K562 (cell line): ENCODE measurements at regions not wholly inside any gene's neighbourhood (a gene's known extent, or its start where the extent isn't known, plus 50 kb on each side); places are given as distances from the start of the nearest gene placed in this dataset.

Experiments used
- ERF ChIP-seq: fragments of 450-650 bp; formaldehyde crosslinking; IDR thresholded peaks from 2 replicates; pipeline ENCODE4 v1.4.0; 2020; ENCODE audit warnings: mild to moderate bottlenecking, mixed read lengths
- HMG20A ChIP-seq: fragments of 450-650 bp; formaldehyde crosslinking; conservative IDR thresholded peaks from 2 replicates; pipeline ENCODE4 v1.4.0; 2020; ENCODE audit warnings: mild to moderate bottlenecking, mixed read lengths
- KDM2B ChIP-seq: fragments of 250-450 bp; sonication (Bioruptor Pico); IDR thresholded peaks from 2 replicates; pipeline ENCODE4 v1.8.0; 2021; ENCODE audit warnings: mild to moderate bottlenecking, moderate library complexity
- L3MBTL2 ChIP-seq: fragments of 450-650 bp; IDR thresholded peaks from 2 replicates; pipeline ENCODE4 v1.6.1; 2016; ENCODE audit warnings: mild to moderate bottlenecking, moderate library complexity
- MAFF ChIP-seq: IDR thresholded peaks from 2 replicates; pipeline ENCODE4 v1.6.1; 2012; ENCODE audit warnings: low read length, improper control_type of control experiment
- MYNN ChIP-seq, 2 experiments: sonication (generic); formaldehyde crosslinking in 1 of 2; IDR thresholded peaks; 2 replicates each; pipeline versions ENCODE4 v1.5.0 to v1.6.1; 2016 to 2020; ENCODE audit warnings: antibody characterized with exemption in 1 of 2, missing genetic modification reagents in 1 of 2
- NELFE ChIP-seq: IDR thresholded peaks from 2 replicates; pipeline ENCODE4 v1.6.1; 2011; ENCODE audit warnings: mild to moderate bottlenecking; ENCODE audit not compliant: insufficient read depth, insufficient read length
- PHF21A ChIP-seq: fragments of 450-650 bp; IDR thresholded peaks from 2 replicates; pipeline ENCODE4 v1.6.1; 2017; ENCODE audit warnings: low read depth, borderline replicate concordance
- RBM39 ChIP-seq: fragments of 200-400 bp; formaldehyde crosslinking; optimal IDR thresholded peaks from 2 replicates; pipeline ENCODE3; 2018; ENCODE audit warnings: low read depth, low read length
- TAF1 ChIP-seq: IDR thresholded peaks from 2 replicates; pipeline ENCODE4 v1.6.1; 2011; ENCODE audit warnings: mild to moderate bottlenecking, low read length, moderate library complexity; ENCODE audit not compliant: insufficient read depth, control insufficient read depth, severe bottlenecking; ENCODE audit errors: extremely low read depth
- XRCC3 ChIP-seq: fragments of 450-650 bp; IDR thresholded peaks from 2 replicates; pipeline ENCODE4 v1.6.1; 2017; ENCODE audit warnings: mild to moderate bottlenecking, moderate library complexity
- ZBTB17 ChIP-seq: fragments of 450-650 bp; formaldehyde crosslinking; IDR thresholded peaks from 2 replicates; pipeline ENCODE4 v1.4.0; 2020; ENCODE audit warnings: mild to moderate bottlenecking
- ZC3H11A ChIP-seq: IDR thresholded peaks from 2 replicates; pipeline ENCODE4 v1.6.1; 2012; ENCODE audit warnings: low read depth, low read length, improper control_type of control experiment
- ZNF143 ChIP-seq: sonication (generic); formaldehyde crosslinking; IDR thresholded peaks from 2 replicates; pipeline ENCODE4 v1.9.0; 2022; ENCODE audit warnings: mild to moderate bottlenecking, missing genetic modification reagents
- ZNF23 ChIP-seq: fragments of 250-450 bp; sonication (Bioruptor Pico); IDR thresholded peaks from 2 replicates; pipeline ENCODE4 v1.4.0; 2020; ENCODE audit warnings: mild to moderate bottlenecking
- ZNF507 ChIP-seq: conservative IDR thresholded peaks from 2 replicates; pipeline ENCODE4 v1.6.1; 2017; ENCODE audit warnings: missing genetic modification characterization, missing compliant biosample characterization
- ZNF561 ChIP-seq: fragments of 450-650 bp; formaldehyde crosslinking; conservative IDR thresholded peaks from 2 replicates; pipeline ENCODE4 v1.4.0; 2020; ENCODE audit warnings: mild to moderate bottlenecking, moderate library complexity
- ZNF696 ChIP-seq: fragments of 250-450 bp; sonication (Bioruptor Pico); conservative IDR thresholded peaks from 2 replicates; pipeline ENCODE4 v1.4.0; 2020; ENCODE audit warnings: mild to moderate bottlenecking, moderate library complexity
- ZSCAN32 ChIP-seq: fragments of 450-650 bp; formaldehyde crosslinking; IDR thresholded peaks from 2 replicates; pipeline ENCODE4 v1.4.0; 2020; ENCODE audit warnings: mild to moderate bottlenecking, moderate library complexity
- TF ChIP-seq, protein P1 (sequence below): fragments of 450-650 bp; IDR thresholded peaks from 2 replicates; pipeline ENCODE4 v1.6.1; 2016; ENCODE audit warnings: low read depth
- TF ChIP-seq, protein P2 (sequence below): fragments of 250-450 bp; sonication (Bioruptor Pico); IDR thresholded peaks from 2 replicates; pipeline ENCODE4 v1.8.0; 2021; ENCODE audit warnings: moderate library complexity, mild to moderate bottlenecking, inconsistent platforms
- TF ChIP-seq, protein P3 (sequence below): fragments of 450-650 bp; IDR thresholded peaks from 2 replicates; pipeline ENCODE4 v1.6.1; 2017; ENCODE audit warnings: mild to moderate bottlenecking, moderate library complexity

DNA sequence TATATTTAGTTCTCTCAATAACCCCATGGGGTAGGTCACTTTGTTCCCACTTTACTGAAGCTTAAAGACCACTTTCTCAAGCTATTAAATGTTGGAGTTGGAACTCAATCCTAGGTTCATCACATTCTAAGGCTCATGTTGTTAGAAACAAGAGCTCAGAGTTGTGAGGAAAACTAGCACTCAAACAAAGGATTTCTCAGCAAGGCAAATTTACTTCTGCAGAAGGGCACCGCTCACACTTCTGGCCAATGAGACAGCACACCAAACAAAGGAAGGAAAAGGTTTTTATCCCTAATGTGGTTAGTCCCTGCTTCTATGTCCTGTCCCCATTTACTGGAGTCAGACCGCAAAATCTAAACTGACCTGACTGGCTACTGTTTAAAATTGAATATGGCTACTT lies 214.6 kb upstream of the PHF14 start (continued):
- TF ChIP-seq, protein P1, sequence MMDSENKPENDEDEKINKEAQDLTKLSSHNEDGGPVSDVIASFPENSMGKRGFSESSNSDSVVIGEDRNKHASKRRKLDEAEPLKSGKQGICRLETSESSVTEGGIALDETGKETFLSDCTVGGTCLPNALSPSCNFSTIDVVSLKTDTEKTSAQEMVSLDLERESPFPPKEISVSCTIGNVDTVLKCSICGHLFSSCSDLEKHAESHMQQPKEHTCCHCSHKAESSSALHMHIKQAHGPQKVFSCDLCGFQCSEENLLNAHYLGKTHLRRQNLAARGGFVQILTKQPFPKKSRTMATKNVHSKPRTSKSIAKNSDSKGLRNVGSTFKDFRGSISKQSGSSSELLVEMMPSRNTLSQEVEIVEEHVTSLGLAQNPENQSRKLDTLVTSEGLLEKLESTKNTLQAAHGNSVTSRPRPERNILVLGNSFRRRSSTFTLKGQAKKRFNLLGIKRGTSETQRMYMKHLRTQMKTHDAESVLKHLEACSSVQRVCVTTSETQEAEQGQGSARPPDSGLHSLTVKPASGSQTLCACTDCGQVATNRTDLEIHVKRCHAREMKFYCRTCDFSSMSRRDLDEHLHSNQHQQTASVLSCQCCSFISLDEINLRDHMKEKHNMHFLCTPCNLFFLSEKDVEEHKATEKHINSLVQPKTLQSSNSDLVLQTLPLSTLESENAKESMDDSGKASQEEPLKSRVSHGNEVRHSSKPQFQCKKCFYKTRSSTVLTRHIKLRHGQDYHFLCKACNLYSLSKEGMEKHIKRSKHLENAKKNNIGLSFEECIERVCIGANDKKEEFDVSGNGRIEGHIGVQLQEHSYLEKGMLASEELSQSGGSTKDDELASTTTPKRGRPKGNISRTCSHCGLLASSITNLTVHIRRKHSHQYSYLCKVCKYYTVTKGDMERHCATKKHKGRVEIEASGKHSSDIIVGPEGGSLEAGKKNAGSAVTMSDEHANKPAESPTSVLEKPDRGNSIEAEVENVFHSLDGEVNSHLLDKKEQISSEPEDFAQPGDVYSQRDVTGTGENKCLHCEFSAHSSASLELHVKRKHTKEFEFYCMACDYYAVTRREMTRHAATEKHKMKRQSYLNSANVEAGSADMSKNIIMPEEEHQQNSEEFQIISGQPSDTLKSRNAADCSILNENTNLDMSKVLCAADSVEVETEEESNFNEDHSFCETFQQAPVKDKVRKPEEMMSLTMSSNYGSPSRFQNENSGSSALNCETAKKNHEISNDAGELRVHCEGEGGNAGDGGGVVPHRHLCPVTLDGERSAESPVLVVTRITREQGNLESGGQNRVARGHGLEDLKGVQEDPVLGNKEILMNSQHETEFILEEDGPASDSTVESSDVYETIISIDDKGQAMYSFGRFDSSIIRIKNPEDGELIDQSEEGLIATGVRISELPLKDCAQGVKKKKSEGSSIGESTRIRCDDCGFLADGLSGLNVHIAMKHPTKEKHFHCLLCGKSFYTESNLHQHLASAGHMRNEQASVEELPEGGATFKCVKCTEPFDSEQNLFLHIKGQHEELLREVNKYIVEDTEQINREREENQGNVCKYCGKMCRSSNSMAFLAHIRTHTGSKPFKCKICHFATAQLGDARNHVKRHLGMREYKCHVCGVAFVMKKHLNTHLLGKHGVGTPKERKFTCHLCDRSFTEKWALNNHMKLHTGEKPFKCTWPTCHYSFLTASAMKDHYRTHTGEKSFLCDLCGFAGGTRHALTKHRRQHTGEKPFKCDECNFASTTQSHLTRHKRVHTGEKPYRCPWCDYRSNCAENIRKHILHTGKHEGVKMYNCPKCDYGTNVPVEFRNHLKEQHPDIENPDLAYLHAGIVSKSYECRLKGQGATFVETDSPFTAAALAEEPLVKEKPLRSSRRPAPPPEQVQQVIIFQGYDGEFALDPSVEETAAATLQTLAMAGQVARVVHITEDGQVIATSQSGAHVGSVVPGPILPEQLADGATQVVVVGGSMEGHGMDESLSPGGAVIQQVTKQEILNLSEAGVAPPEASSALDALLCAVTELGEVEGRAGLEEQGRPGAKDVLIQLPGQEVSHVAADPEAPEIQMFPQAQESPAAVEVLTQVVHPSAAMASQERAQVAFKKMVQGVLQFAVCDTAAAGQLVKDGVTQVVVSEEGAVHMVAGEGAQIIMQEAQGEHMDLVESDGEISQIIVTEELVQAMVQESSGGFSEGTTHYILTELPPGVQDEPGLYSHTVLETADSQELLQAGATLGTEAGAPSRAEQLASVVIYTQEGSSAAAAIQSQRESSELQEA, result no peak
- TF ChIP-seq ZSCAN32 (CRISPR knock-in tag) (no peak), ZNF696 (CRISPR knock-in tag) (no peak), MAFF (no peak), HMG20A (no peak), RBM39 (no peak), ZNF507 (tag) (no peak), ZNF143 (no peak), PHF21A (no peak), TAF1 (no peak), ERF (CRISPR knock-in tag) (no peak), NELFE (no peak), KDM2B (CRISPR knock-in tag) (no peak), ZNF23 (CRISPR knock-in tag) (no peak), ZNF561 (peak; percentile 86; the same call in 1 of the 2 replicates), XRCC3 (peak; percentile 79; the same call in 1 of the 2 replicates), MYNN (IDR thresholded peaks at IDR 0.05) (no peak), MYNN (CRISPR knock-in tag; IDR thresholded peaks at IDR 0.05) (no peak), L3MBTL2 (no peak), ZC3H11A (no peak), ZBTB17 (CRISPR knock-in tag) (no peak)
- TF ChIP-seq, protein P2, sequence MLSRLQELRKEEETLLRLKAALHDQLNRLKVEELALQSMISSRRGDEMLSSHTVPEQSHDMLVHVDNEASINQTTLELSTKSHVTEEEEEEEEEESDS (CRISPR knock-in tag), result no peak
- TF ChIP-seq, protein P3, sequence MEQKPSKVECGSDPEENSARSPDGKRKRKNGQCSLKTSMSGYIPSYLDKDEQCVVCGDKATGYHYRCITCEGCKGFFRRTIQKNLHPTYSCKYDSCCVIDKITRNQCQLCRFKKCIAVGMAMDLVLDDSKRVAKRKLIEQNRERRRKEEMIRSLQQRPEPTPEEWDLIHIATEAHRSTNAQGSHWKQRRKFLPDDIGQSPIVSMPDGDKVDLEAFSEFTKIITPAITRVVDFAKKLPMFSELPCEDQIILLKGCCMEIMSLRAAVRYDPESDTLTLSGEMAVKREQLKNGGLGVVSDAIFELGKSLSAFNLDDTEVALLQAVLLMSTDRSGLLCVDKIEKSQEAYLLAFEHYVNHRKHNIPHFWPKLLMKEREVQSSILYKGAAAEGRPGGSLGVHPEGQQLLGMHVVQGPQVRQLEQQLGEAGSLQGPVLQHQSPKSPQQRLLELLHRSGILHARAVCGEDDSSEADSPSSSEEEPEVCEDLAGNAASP, result no peak
